ENCODE measurements at regions not wholly inside any gene's neighbourhood (a gene's known extent, or its start where the extent isn't known, plus 50 kb on each side); places are given as distances from the start of the nearest gene placed in this dataset.

DNA sequence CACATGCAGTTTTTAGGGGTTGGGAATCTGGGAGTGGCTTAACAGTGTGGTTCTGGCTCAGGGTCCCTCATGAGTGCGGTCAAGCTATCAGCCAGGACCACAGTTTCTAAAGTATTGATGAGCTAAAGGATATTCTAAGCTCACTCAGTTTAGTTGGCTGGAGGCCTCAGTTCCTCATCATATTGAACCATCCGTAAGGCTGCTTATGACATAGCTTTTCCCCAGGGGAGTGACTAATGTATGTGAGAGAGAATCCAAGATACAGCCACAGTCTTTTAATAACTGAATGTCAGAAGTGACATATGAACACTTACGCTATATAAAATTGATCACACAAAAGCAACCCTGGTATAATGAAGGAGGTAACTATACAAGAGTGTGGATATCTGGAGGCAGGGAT, 245.3 kb downstream of the POLR1F start (continued):
- TF ChIP-seq POLR2AphosphoS5 (IDR thresholded peaks at IDR 0.05; ENCODE audit: low read depth): no peak

DNA sequence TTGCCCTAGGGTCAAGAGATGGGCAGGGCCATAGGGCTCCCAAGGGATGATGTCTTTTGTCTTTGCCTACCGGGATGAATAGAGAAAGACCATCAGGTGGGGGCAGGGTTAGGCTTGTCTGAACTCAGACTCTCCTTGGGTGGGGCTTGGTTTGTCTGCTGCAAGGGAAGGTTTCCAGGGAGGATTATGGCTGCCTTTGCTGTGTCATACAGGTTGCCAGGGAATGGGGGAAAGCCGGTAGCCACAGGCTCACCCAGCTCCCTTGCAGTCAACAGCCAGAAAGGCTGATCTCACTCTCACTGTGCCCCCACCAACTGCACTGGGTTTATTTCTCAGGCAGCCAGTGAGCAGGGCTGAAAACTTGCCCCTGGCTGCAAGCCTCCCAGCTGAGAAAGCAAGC, 253.2 kb downstream of the POLR1F start:
- Histone ChIP-seq H3K4me3 (no peak overlapping the region), H2AFZ (no peak overlapping the region), H3K79me2 (replicated peaks; ENCODE audit: insufficient read depth) (no peaks in the 10 kb centered on the region), H3K4me2 (no peak overlapping the region), H3K36me3 (ENCODE audit: insufficient read depth) (no peaks in the 10 kb centered on the region), H3K27ac (ENCODE audit: low read depth) (no peak overlapping the region), H3F3A (replicated peaks; ENCODE audit: low read depth) (no peaks in the 10 kb centered on the region), H4K20me1 (replicated peaks; ENCODE audit: insufficient read depth) (no peaks in the 10 kb centered on the region), H3K9me2 (ENCODE audit: insufficient read depth) (0 out of 2 replicates have a peak, but pooled peaks cover 4% of the 10 kb centered on the region), H3K4me1 (ENCODE audit: insufficient read depth) (no peaks in the 10 kb centered on the region), H3K27me3 (ENCODE audit: insufficient read depth) (no peaks in the 10 kb centered on the region)
- H3K27me3 Mint-ChIP-seq (ENCODE audit: insufficient read depth, low read depth, poor library complexity): no peaks in the 10 kb centered on the region
- H3K27ac Mint-ChIP-seq: no peak overlapping the region
- peaks cover 10% of the 10 kb centered on the region; the same call in 1 of the 3 replicates for H3K9me3 Mint-ChIP-seq
- ATAC-seq (no peak), DNase-seq (ENCODE audit: low spot score) (no peak)
- TF ChIP-seq JUNB (IDR thresholded peaks at IDR 0.05; ENCODE audit: unreplicated experiment) (no peak), EZH2phosphoT487 (IDR thresholded peaks at IDR 0.05; ENCODE audit: unreplicated experiment) (no peak), NANOG (IDR thresholded peaks at IDR 0.05; ENCODE audit: borderline replicate concordance) (no peak), EZH2 (IDR thresholded peaks at IDR 0.05; ENCODE audit: low read depth, unreplicated experiment) (no peak), ZNF331 (CRISPR knock-in tag; IDR thresholded peaks at IDR 0.05; ENCODE audit: low read depth) (no peak)
- TF ChIP-seq, protein P1, sequence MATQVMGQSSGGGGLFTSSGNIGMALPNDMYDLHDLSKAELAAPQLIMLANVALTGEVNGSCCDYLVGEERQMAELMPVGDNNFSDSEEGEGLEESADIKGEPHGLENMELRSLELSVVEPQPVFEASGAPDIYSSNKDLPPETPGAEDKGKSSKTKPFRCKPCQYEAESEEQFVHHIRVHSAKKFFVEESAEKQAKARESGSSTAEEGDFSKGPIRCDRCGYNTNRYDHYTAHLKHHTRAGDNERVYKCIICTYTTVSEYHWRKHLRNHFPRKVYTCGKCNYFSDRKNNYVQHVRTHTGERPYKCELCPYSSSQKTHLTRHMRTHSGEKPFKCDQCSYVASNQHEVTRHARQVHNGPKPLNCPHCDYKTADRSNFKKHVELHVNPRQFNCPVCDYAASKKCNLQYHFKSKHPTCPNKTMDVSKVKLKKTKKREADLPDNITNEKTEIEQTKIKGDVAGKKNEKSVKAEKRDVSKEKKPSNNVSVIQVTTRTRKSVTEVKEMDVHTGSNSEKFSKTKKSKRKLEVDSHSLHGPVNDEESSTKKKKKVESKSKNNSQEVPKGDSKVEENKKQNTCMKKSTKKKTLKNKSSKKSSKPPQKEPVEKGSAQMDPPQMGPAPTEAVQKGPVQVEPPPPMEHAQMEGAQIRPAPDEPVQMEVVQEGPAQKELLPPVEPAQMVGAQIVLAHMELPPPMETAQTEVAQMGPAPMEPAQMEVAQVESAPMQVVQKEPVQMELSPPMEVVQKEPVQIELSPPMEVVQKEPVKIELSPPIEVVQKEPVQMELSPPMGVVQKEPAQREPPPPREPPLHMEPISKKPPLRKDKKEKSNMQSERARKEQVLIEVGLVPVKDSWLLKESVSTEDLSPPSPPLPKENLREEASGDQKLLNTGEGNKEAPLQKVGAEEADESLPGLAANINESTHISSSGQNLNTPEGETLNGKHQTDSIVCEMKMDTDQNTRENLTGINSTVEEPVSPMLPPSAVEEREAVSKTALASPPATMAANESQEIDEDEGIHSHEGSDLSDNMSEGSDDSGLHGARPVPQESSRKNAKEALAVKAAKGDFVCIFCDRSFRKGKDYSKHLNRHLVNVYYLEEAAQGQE (IDR thresholded peaks at IDR 0.05; ENCODE audit: unreplicated experiment): no peak
- TF ChIP-seq, protein P2, sequence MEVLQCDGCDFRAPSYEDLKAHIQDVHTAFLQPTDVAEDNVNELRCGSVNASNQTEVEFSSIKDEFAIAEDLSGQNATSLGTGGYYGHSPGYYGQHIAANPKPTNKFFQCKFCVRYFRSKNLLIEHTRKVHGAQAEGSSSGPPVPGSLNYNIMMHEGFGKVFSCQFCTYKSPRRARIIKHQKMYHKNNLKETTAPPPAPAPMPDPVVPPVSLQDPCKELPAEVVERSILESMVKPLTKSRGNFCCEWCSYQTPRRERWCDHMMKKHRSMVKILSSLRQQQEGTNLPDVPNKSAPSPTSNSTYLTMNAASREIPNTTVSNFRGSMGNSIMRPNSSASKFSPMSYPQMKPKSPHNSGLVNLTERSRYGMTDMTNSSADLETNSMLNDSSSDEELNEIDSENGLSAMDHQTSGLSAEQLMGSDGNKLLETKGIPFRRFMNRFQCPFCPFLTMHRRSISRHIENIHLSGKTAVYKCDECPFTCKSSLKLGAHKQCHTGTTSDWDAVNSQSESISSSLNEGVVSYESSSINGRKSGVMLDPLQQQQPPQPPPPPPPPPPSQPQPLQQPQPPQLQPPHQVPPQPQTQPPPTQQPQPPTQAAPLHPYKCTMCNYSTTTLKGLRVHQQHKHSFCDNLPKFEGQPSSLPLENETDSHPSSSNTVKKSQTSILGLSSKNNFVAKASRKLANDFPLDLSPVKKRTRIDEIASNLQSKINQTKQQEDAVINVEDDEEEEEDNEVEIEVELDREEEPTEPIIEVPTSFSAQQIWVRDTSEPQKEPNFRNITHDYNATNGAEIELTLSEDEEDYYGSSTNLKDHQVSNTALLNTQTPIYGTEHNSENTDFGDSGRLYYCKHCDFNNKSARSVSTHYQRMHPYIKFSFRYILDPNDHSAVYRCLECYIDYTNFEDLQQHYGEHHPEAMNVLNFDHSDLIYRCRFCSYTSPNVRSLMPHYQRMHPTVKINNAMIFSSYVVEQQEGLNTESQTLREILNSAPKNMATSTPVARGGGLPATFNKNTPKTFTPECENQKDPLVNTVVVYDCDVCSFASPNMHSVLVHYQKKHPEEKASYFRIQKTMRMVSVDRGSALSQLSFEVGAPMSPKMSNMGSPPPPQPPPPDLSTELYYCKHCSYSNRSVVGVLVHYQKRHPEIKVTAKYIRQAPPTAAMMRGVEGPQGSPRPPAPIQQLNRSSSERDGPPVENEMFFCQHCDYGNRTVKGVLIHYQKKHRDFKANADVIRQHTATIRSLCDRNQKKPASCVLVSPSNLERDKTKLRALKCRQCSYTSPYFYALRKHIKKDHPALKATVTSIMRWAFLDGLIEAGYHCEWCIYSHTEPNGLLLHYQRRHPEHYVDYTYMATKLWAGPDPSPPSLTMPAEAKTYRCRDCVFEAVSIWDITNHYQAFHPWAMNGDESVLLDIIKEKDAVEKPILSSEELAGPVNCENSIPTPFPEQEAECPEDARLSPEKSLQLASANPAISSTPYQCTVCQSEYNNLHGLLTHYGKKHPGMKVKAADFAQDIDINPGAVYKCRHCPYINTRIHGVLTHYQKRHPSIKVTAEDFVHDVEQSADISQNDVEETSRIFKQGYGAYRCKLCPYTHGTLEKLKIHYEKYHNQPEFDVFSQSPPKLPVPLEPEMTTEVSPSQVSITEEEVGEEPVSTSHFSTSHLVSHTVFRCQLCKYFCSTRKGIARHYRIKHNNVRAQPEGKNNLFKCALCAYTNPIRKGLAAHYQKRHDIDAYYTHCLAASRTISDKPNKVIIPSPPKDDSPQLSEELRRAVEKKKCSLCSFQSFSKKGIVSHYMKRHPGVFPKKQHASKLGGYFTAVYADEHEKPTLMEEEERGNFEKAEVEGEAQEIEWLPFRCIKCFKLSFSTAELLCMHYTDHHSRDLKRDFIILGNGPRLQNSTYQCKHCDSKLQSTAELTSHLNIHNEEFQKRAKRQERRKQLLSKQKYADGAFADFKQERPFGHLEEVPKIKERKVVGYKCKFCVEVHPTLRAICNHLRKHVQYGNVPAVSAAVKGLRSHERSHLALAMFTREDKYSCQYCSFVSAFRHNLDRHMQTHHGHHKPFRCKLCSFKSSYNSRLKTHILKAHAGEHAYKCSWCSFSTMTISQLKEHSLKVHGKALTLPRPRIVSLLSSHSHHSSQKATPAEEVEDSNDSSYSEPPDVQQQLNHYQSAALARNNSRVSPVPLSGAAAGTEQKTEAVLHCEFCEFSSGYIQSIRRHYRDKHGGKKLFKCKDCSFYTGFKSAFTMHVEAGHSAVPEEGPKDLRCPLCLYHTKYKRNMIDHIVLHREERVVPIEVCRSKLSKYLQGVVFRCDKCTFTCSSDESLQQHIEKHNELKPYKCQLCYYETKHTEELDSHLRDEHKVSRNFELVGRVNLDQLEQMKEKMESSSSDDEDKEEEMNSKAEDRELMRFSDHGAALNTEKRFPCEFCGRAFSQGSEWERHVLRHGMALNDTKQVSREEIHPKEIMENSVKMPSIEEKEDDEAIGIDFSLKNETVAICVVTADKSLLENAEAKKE (CRISPR knock-in tag; IDR thresholded peaks at IDR 0.05): no peak
- no peak overlapping the region for H3K4me3 Mint-ChIP-seq
- H3K4me1 Mint-ChIP-seq: no peaks in the 10 kb centered on the region
- peaks cover 6% of the 10 kb centered on the region; the same call in 2 of the 3 replicates for H3K36me3 Mint-ChIP-seq (ENCODE audit: low read depth)
